ENCODE measurements at regions not wholly inside any gene's neighbourhood (a gene's known extent, or its start where the extent isn't known, plus 50 kb on each side); places are given as distances from the start of the nearest gene placed in this dataset.

DNA sequence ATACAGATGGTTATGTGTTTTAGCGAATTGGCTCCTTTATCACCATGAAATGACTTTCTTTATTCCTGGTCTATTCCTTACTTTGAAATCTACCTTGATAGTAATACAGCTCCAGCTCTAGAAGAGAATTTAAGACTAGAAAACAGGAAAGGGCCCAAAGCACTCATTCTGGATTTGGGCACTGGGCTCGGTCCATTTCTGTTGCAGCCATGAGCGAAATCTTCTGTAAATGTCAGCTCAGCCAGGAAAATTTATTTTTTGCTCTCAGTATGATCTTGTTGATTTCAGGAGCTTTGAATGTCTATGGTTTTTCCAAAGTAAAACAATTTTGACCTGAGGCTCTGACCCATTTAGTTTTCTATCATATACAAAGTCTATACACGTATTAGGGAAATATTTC is 104.1 kb downstream of the DIRAS2 start:
- Histone ChIP-seq H3K27ac (ENCODE audit: control insufficient read depth, insufficient read depth) (no peak overlapping the region), H3K27me3 (replicated peaks in 1 of 2; ENCODE audit: control insufficient read depth in 2 of 2, insufficient read depth in 2 of 2, low read length in 1 of 2) (peaks cover 0 to 6% of the 10 kb centered on the region in 2 experiments; a peak in 1 of 4 replicates), H3K36me3 (ENCODE audit: control insufficient read depth in 2 of 2, insufficient read depth in 2 of 2, low read length in 1 of 2) (no peaks in the 10 kb centered on the region), H3K9me3 (replicated peaks; ENCODE audit: control insufficient read depth, insufficient read depth, low read length) (no peaks in the 10 kb centered on the region), H3K4me2 (ENCODE audit: control insufficient read depth, insufficient read depth) (no peak overlapping the region), H3K4me1 (ENCODE audit: control insufficient read depth, insufficient read depth, low read length) (no peaks in the 10 kb centered on the region), H3K79me2 (ENCODE audit: control insufficient read depth, insufficient read depth, low read length) (no peaks in the 10 kb centered on the region), H3K4me3 (no peak overlapping the region), H3K9ac (ENCODE audit: control insufficient read depth, insufficient read depth, low read length) (no peak overlapping the region), H4K20me1 (ENCODE audit: control insufficient read depth, insufficient read depth) (no peaks in the 10 kb centered on the region), H2AFZ (ENCODE audit: control insufficient read depth, low read depth, low read length) (no peak overlapping the region)
- CTCF ChIA-PET = interaction anchor here (0.5 kb wide), 1 partner anchor 34 kb away, joined by 3 read pairs; no protein-coding TSS in a partner anchor
- SMC1A ChIA-PET (ENCODE audit: uncharacterized antibody, unreplicated experiment) = no interaction called here
- TF ChIP-seq, protein P1, sequence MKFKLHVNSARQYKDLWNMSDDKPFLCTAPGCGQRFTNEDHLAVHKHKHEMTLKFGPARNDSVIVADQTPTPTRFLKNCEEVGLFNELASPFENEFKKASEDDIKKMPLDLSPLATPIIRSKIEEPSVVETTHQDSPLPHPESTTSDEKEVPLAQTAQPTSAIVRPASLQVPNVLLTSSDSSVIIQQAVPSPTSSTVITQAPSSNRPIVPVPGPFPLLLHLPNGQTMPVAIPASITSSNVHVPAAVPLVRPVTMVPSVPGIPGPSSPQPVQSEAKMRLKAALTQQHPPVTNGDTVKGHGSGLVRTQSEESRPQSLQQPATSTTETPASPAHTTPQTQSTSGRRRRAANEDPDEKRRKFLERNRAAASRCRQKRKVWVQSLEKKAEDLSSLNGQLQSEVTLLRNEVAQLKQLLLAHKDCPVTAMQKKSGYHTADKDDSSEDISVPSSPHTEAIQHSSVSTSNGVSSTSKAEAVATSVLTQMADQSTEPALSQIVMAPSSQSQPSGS (IDR thresholded peaks at IDR 0.05; ENCODE audit: low read length) = no peak
- TF ChIP-seq SREBF2 (IDR thresholded peaks at IDR 0.05; ENCODE audit: low read length) (no peak), EGR1 (IDR thresholded peaks at IDR 0.05; ENCODE audit: borderline replicate concordance in 1 of 2, low read depth in 2 of 2, low read length in 2 of 2) (no peak), RB1 (IDR thresholded peaks at IDR 0.05; ENCODE audit: borderline replicate concordance) (no peak), POLR2AphosphoS5 (IDR thresholded peaks at IDR 0.05; ENCODE audit: low read length) (no peak), NFYA (IDR thresholded peaks at IDR 0.05; ENCODE audit: borderline replicate concordance, low read depth, low read length) (no peak), ZNF622 (IDR thresholded peaks at IDR 0.05) (no peak), ESRRA (IDR thresholded peaks at IDR 0.05; ENCODE audit: low read length) (no peak), BACH1 (IDR thresholded peaks at IDR 0.05; ENCODE audit: borderline replicate concordance) (no peak), LARP7 (IDR thresholded peaks at IDR 0.05) (no peak)
- TF ChIP-seq, protein P2, sequence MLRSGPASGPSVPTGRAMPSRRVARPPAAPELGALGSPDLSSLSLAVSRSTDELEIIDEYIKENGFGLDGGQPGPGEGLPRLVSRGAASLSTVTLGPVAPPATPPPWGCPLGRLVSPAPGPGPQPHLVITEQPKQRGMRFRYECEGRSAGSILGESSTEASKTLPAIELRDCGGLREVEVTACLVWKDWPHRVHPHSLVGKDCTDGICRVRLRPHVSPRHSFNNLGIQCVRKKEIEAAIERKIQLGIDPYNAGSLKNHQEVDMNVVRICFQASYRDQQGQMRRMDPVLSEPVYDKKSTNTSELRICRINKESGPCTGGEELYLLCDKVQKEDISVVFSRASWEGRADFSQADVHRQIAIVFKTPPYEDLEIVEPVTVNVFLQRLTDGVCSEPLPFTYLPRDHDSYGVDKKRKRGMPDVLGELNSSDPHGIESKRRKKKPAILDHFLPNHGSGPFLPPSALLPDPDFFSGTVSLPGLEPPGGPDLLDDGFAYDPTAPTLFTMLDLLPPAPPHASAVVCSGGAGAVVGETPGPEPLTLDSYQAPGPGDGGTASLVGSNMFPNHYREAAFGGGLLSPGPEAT (IDR thresholded peaks at IDR 0.05; ENCODE audit: low read depth) = no peak
- TF ChIP-seq, protein P3, sequence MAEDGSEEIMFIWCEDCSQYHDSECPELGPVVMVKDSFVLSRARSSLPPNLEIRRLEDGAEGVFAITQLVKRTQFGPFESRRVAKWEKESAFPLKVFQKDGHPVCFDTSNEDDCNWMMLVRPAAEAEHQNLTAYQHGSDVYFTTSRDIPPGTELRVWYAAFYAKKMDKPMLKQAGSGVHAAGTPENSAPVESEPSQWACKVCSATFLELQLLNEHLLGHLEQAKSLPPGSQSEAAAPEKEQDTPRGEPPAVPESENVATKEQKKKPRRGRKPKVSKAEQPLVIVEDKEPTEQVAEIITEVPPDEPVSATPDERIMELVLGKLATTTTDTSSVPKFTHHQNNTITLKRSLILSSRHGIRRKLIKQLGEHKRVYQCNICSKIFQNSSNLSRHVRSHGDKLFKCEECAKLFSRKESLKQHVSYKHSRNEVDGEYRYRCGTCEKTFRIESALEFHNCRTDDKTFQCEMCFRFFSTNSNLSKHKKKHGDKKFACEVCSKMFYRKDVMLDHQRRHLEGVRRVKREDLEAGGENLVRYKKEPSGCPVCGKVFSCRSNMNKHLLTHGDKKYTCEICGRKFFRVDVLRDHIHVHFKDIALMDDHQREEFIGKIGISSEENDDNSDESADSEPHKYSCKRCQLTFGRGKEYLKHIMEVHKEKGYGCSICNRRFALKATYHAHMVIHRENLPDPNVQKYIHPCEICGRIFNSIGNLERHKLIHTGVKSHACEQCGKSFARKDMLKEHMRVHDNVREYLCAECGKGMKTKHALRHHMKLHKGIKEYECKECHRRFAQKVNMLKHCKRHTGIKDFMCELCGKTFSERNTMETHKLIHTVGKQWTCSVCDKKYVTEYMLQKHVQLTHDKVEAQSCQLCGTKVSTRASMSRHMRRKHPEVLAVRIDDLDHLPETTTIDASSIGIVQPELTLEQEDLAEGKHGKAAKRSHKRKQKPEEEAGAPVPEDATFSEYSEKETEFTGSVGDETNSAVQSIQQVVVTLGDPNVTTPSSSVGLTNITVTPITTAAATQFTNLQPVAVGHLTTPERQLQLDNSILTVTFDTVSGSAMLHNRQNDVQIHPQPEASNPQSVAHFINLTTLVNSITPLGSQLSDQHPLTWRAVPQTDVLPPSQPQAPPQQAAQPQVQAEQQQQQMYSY (CRISPR knock-in tag; IDR thresholded peaks at IDR 0.05) = no peak
- no peak for DNase-seq (ENCODE audit: low read depth, low spot score)
- POLR2A ChIA-PET = no interaction called here
- intact Hi-C loops (cut with micrococcal nuclease; ENCODE audit: unreplicated experiment) = no loop called here
- 47% methylated on average over 4 of the region's 4 CpGs for WGBS (ENCODE audit: insufficient coverage, insufficient replicate concordance, low lambda C conversion rate, missing lambda C conversion rate)
- no peak for ATAC-seq
- RAD21 ChIA-PET (ENCODE audit: unreplicated experiment) = no interaction called here
- BruUV-seq (replicated peaks) = no TSS peak
- no peak for FAIRE-seq
- in situ Hi-C loops (cut with MboI) = no loop called here
